HepG2 (cell line): ENCODE measurements at regions not wholly inside any gene's neighbourhood (a gene's known extent, or its start where the extent isn't known, plus 50 kb on each side); places are given as distances from the start of the nearest gene placed in this dataset.

ENCODE experiments used
- ATAC-seq: fragments of 200-7000 bp; cut with Tn5 transposase; 3 replicates; pipeline ENCODE4 v1.9.1; 2020; ENCODE audit warnings: mild to moderate bottlenecking, moderate library complexity
- BruUV-seq: library from RNA; stranded (reverse); fragments of 400-500 nt; replicated peaks from 2 replicates; lab custom pipeline; 2021; lab: Mats Ljungman, UMichigan
- CTCF ChIA-PET: fragments of 300-600 bp; formaldehyde crosslinking; extraction: SDS; loops from one replicate; lab custom pipeline; 2021; ENCODE audit warnings: low total read pairs, inconsistent platforms, low intra/inter-chr PET ratio; lab: Yijun Ruan, JAX
- POLR2A ChIA-PET: fragments of 350-600 bp; sonication (Branson Sonifier 250); formaldehyde crosslinking; loops from one replicate; lab custom pipeline; 2020; ENCODE audit warnings: antibody characterized with exemption, inconsistent platforms; lab: Yijun Ruan, JAX
- DNase-seq: peaks from one replicate; pipeline ENCODE4 v3.0.0-alpha.2; 2015; ENCODE audit warnings: low spot score
- FAIRE-seq: peaks from 3 replicates; lab custom pipeline; 2011; peaks lifted over from hg19 to GRCh38; lab: Jason Lieb, UNC
- H2AFZ ChIP-seq: one replicate; pipeline ENCODE4 v1.6.1; 2011; ENCODE audit warnings: low read length, inconsistent platforms
- H3K27ac ChIP-seq: fragments of 300-600 bp; 3 replicates; pipeline ENCODE4 v1.8.0; 2011; ENCODE audit warnings: mixed run types, mild to moderate bottlenecking, mixed read lengths, low read length, inconsistent platforms; ENCODE audit not compliant: insufficient read depth; ENCODE audit errors: extremely low read length
- H3K27me3 ChIP-seq, 2 experiments: fragments of 200-600 bp in 1 of 2; 2 replicates in 1 of 2; 3 replicates in 1 of 2; pipeline versions ENCODE4 v1.6.0 to v1.8.0; 2011; ENCODE audit warnings: low read length in 2 of 2, mild to moderate bottlenecking in 2 of 2, moderate library complexity in 2 of 2, inconsistent platforms in 1 of 2; ENCODE audit not compliant: insufficient read depth in 2 of 2, control insufficient read depth in 1 of 2
- H3K36me3 ChIP-seq, 2 experiments: fragments of 200-600 bp in 1 of 2; replicated peaks in 1 of 2; 2 replicates in 1 of 2; 3 replicates in 1 of 2; pipeline versions ENCODE4 v1.5.1 to v1.8.0; 2011; ENCODE audit warnings: low read length in 2 of 2, inconsistent platforms in 1 of 2; ENCODE audit not compliant: insufficient read depth in 2 of 2, control insufficient read depth in 1 of 2
- H3K4me1 ChIP-seq: 2 replicates; pipeline ENCODE4 v1.5.1; 2012; ENCODE audit warnings: low read length, inconsistent platforms; ENCODE audit not compliant: insufficient read depth
- H3K4me2 ChIP-seq: 2 replicates; pipeline ENCODE4 v1.6.0; 2011; ENCODE audit warnings: low read depth, low read length, inconsistent platforms
- H3K4me3 ChIP-seq, 3 experiments: fragments of 200-600 bp in 1 of 3; sonication (generic), shearing (Covaris generic) in 1 of 3; replicated peaks in 1 of 3; 2 replicates each; pipeline ENCODE4 v1.5.1; 2011 to 2016; ENCODE audit warnings: low read length in 3 of 3, inconsistent platforms in 2 of 3, low read depth in 2 of 3, mild to moderate bottlenecking in 2 of 3, control low read depth in 1 of 3, mixed read lengths in 1 of 3; ENCODE audit not compliant: insufficient read depth in 1 of 3
- H3K79me2 ChIP-seq: one replicate; pipeline ENCODE4 v1.6.1; 2011; ENCODE audit warnings: low read length, inconsistent platforms; ENCODE audit not compliant: insufficient read depth
- H3K9ac ChIP-seq: 2 replicates; pipeline ENCODE4 v1.6.0; 2011; ENCODE audit warnings: mild to moderate bottlenecking, low read depth, low read length, inconsistent platforms; ENCODE audit not compliant: insufficient read depth
- H3K9me3 ChIP-seq: 2 replicates; pipeline ENCODE4 v1.5.1; 2012; ENCODE audit warnings: mild to moderate bottlenecking, low read length
- H4K20me1 ChIP-seq: 2 replicates; pipeline ENCODE4 v1.6.0; 2011; ENCODE audit warnings: inconsistent platforms, mild to moderate bottlenecking, low read length, moderate library complexity; ENCODE audit not compliant: insufficient read depth
- BORCS8-MEF2B ChIP-seq: sonication (generic); formaldehyde crosslinking; IDR thresholded peaks from 2 replicates; pipeline ENCODE4 v1.8.0; 2022; ENCODE audit warnings: mild to moderate bottlenecking, missing genetic modification reagents
- E2F2 ChIP-seq: sonication (generic); formaldehyde crosslinking; IDR thresholded peaks from 2 replicates; pipeline ENCODE4 v1.4.0; 2020; ENCODE audit warnings: missing genetic modification reagents, borderline replicate concordance
- ETS1 ChIP-seq: sonication (generic); formaldehyde crosslinking; IDR thresholded peaks from 2 replicates; pipeline ENCODE4 v1.4.0; 2020; ENCODE audit warnings: missing genetic modification reagents
- FOXK1 ChIP-seq: sonication (generic); formaldehyde crosslinking; IDR thresholded peaks from 2 replicates; pipeline ENCODE4 v1.4.0; 2020; ENCODE audit warnings: low read depth, missing genetic modification reagents, borderline replicate concordance
- MED13 ChIP-seq: sonication (generic); formaldehyde crosslinking; IDR thresholded peaks from 2 replicates; pipeline ENCODE4 v1.5.0; 2020; ENCODE audit warnings: missing genetic modification reagents
- MIER3 ChIP-seq: IDR thresholded peaks from 2 replicates; pipeline ENCODE4 v1.6.1; 2016; ENCODE audit warnings: missing compliant biosample characterization, borderline replicate concordance
- NFE2L1 ChIP-seq: sonication (generic); formaldehyde crosslinking; IDR thresholded peaks from 2 replicates; pipeline ENCODE4 v1.4.0; 2020; ENCODE audit warnings: missing genetic modification reagents, mild to moderate bottlenecking, borderline replicate concordance
- NR3C1 ChIP-seq: sonication (generic); formaldehyde crosslinking; IDR thresholded peaks from 2 replicates; pipeline ENCODE4 v1.4.0; 2020; ENCODE audit warnings: missing genetic modification reagents
- NRL ChIP-seq: sonication (generic); formaldehyde crosslinking; IDR thresholded peaks from 2 replicates; pipeline ENCODE4 v1.5.0; 2020; ENCODE audit warnings: missing genetic modification reagents, mild to moderate bottlenecking, moderate library complexity, borderline replicate concordance
- POLR2G ChIP-seq: fragments of 200-400 bp; formaldehyde crosslinking; IDR thresholded peaks from 2 replicates; pipeline ENCODE4 v1.6.1; 2018; ENCODE audit warnings: mild to moderate bottlenecking, low read depth, low read length, moderate library complexity
- PPARG ChIP-seq: conservative IDR thresholded peaks from 2 replicates; pipeline ENCODE4 v1.6.1; 2016; ENCODE audit warnings: missing biosample characterization, missing genetic modification reagents
- SIX1 ChIP-seq: sonication (generic); formaldehyde crosslinking; IDR thresholded peaks from 2 replicates; pipeline ENCODE4 v1.4.0; 2020; ENCODE audit warnings: missing genetic modification reagents, borderline replicate concordance
- TRAFD1 ChIP-seq: sonication (generic); formaldehyde crosslinking; IDR thresholded peaks from 2 replicates; pipeline ENCODE4 v1.5.1; 2020; ENCODE audit warnings: missing genetic modification reagents, mild to moderate bottlenecking, borderline replicate concordance
- ZBTB49 ChIP-seq: sonication (generic); formaldehyde crosslinking; IDR thresholded peaks from 2 replicates; pipeline ENCODE4 v1.4.0; 2020; ENCODE audit warnings: missing genetic modification reagents, borderline replicate concordance
- ZNF589 ChIP-seq: sonication (generic); formaldehyde crosslinking; conservative IDR thresholded peaks from 2 replicates; pipeline ENCODE4 v1.8.0; 2022; ENCODE audit warnings: mild to moderate bottlenecking, moderate library complexity, missing genetic modification reagents
- ZNF660 ChIP-seq: sonication (generic); formaldehyde crosslinking; IDR thresholded peaks from 2 replicates; pipeline ENCODE4 v1.5.1; 2020; ENCODE audit warnings: mild to moderate bottlenecking, low read depth, missing genetic modification reagents, borderline replicate concordance
- ZNF678 ChIP-seq: sonication (generic); formaldehyde crosslinking; IDR thresholded peaks from 2 replicates; pipeline ENCODE4 v1.4.0; 2020; ENCODE audit warnings: mild to moderate bottlenecking, missing genetic modification reagents
- ZNF746 ChIP-seq: sonication (generic); formaldehyde crosslinking; IDR thresholded peaks from 2 replicates; pipeline ENCODE4 v1.8.0; 2022; ENCODE audit warnings: mild to moderate bottlenecking, missing genetic modification reagents
- ZSCAN9 ChIP-seq: IDR thresholded peaks from 2 replicates; pipeline ENCODE4 v1.6.1; 2016; ENCODE audit warnings: borderline replicate concordance
- WGBS: methylation state at CpG from one replicate; pipeline ENCODE4 v1.1.6; 2017; ENCODE audit warnings: low lambda C conversion rate; 5-methylcytosine and 5-hydroxymethylcytosine counted together
- in situ Hi-C: cut with HindIII; loops from 2 replicates; pipeline ENCODE4 v1.10.0; 2017; ENCODE audit warnings: low pct_unique_long_range_greater_than_20kb; ENCODE audit not compliant: extremely low pct_ligation_motif_present
- intact Hi-C: fragments of 100-400 bp; cut with micrococcal nuclease; formaldehyde crosslinking; loops from one replicate; pipeline ENCODE4 v1.10.0; 2022; ENCODE audit not compliant: unreplicated experiment

- TF ChIP-seq NR3C1 (CRISPR knock-in tag) (no peak), MED13 (CRISPR knock-in tag) (no peak), ZNF660 (CRISPR knock-in tag) (no peak), ZNF589 (CRISPR knock-in tag) (no peak), ZNF746 (CRISPR knock-in tag) (no peak), NRL (no peak), POLR2G (no peak), E2F2 (CRISPR knock-in tag) (no peak), ZBTB49 (CRISPR knock-in tag) (no peak)
These were observed 111.3 kb upstream of the TCF4 start (continued) for GRCh38 chr18:55699233-55699765.

GRCh38 chr18:55696811-55697210, 108.8 kb upstream of the TCF4 start:
- Histone ChIP-seq H3K4me2 (no peak overlapping the region), H3K79me2 (no peaks in the 10 kb centered on the region), H2AFZ (no peak overlapping the region), H3K36me3 (no peaks in the 10 kb centered on the region)
- WGBS, result 3% methylated on average over 3 of the region's 3 CpGs
- no TSS peak for BruUV-seq
- ChIA-PET CTCF (no interaction called here), POLR2A (no interaction called here)
- no peak for TF ChIP-seq FOXK1 (CRISPR knock-in tag)
- no peak for TF ChIP-seq BORCS8-MEF2B
- TF ChIP-seq TRAFD1 (CRISPR knock-in tag), result no peak
- TF ChIP-seq PPARG (CRISPR knock-in tag), result no peak
- TF ChIP-seq ETS1, result no peak
- no peak for TF ChIP-seq NFE2L1 (CRISPR knock-in tag)
- no peak for TF ChIP-seq ZNF678 (CRISPR knock-in tag)
- TF ChIP-seq MIER3, result no peak
- no peak for TF ChIP-seq SIX1
- TF ChIP-seq ZSCAN9 (CRISPR knock-in tag), result no peak
- TF ChIP-seq, all 625 proteins: peak for 0
- H3K4me3 ChIP-seq, result no peak overlapping the region
- H3K9me3 ChIP-seq, result peaks cover 78% of the 10 kb centered on the region
- ATAC-seq (no peak), FAIRE-seq (no peak), DNase-seq (no peak)
- H3K27me3 ChIP-seq, result no peaks in the 10 kb centered on the region
- intact Hi-C loops (no loop called here), in situ Hi-C loops (no loop called here)
- H4K20me1 ChIP-seq, result no peaks in the 10 kb centered on the region
- H3K27ac ChIP-seq, result no peak overlapping the region
- H3K9ac ChIP-seq, result no peak overlapping the region
- no peaks in the 10 kb centered on the region for H3K4me1 ChIP-seq
